ENCODE measurements at regions not wholly inside any gene's neighbourhood (a gene's known extent, or its start where the extent isn't known, plus 50 kb on each side); places are given as distances from the start of the nearest gene placed in this dataset.

DNA sequence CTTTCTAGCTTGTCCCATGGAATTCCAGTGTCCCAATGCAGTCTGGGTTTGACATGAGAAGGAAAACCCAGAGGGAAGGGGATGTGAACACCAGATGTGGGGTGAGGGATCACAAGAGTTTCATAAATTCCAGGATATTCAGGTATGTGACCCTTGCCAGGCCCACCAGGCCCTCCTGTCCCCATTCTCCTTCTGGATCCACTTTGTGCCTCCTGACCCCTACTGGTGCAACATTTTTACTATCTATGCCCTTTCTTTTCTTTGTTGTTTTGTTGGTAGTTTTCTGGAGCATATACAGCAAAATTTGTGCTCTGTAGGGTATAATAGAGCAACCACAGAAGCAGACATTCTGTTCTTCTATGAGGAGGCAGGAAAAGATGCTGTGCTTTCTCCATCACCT is 597.0 kb upstream of the GRAMD2B start:
- TF ChIP-seq YY1 (IDR thresholded peaks at IDR 0.05; ENCODE audit: insufficient read depth, insufficient read length) (no peak), ZNF274 (IDR thresholded peaks at IDR 0.05; ENCODE audit: low read depth, low read length) (no peak)
